ENCODE measurements at regions not wholly inside any gene's neighbourhood (a gene's known extent, or its start where the extent isn't known, plus 50 kb on each side); places are given as distances from the start of the nearest gene placed in this dataset.
"Not testable (repeated sequence)": the region's sequence is repeated elsewhere in the genome, so short reads cannot be mapped to it uniquely, and the experiment has no call there.

GRCh38 chr2:155513248-155513647, 814.8 kb downstream of the KCNJ3 start:
- DNase-seq: no peak

- no peak for DNase-seq
Observed at GRCh38 chr2:155502766-155503165, 804.3 kb downstream of the KCNJ3 start.

- DNase-seq: no peak
Observed at GRCh38 chr2:155498106-155498505, 799.6 kb downstream of the KCNJ3 start.

GRCh38 chr2:155494744-155495143, 796.2 kb downstream of the KCNJ3 start:
- no peak for DNase-seq

- no peak for DNase-seq
Observed at GRCh38 chr2:155485141-155485842, 786.8 kb downstream of the KCNJ3 start.

- no peak for DNase-seq
Observed at GRCh38 chr2:155481141-155481540, 782.6 kb downstream of the KCNJ3 start.

GRCh38 chr2:155472018-155472417, 773.5 kb downstream of the KCNJ3 start:
- not testable (repeated sequence) for DNase-seq

- no peak for DNase-seq
Observed at GRCh38 chr2:155456222-155456621, 757.7 kb downstream of the KCNJ3 start.

- no peak for DNase-seq
Observed at GRCh38 chr2:155442755-155443372, 744.4 kb downstream of the KCNJ3 start.

- no peak for DNase-seq
Observed at GRCh38 chr2:155442088-155442487, 743.6 kb downstream of the KCNJ3 start.

GRCh38 chr2:155431004-155431507, 732.6 kb downstream of the KCNJ3 start:
- no peak for DNase-seq

GRCh38 chr2:155427470-155427869, 729.0 kb downstream of the KCNJ3 start:
- no peak for DNase-seq

- DNase-seq: no peak
Observed at GRCh38 chr2:155424518-155424917, 726.0 kb downstream of the KCNJ3 start.

GRCh38 chr2:155418753-155419152, 720.3 kb downstream of the KCNJ3 start:
- no peak for DNase-seq

GRCh38 chr2:155412598-155412997, 714.1 kb downstream of the KCNJ3 start:
- DNase-seq: no peak

- DNase-seq: no peak
Observed at GRCh38 chr2:155404433-155405002, 706.0 kb downstream of the KCNJ3 start.

GRCh38 chr2:155393406-155393805, 694.9 kb downstream of the KCNJ3 start:
- DNase-seq: no peak

- no peak for DNase-seq
Observed at GRCh38 chr2:155391613-155392130, 693.2 kb downstream of the KCNJ3 start.

- no peak for DNase-seq
Observed at GRCh38 chr2:155389224-155389623, 690.7 kb downstream of the KCNJ3 start.

GRCh38 chr2:155384555-155385123, 686.1 kb downstream of the KCNJ3 start:
- DNase-seq: no peak

- no peak for DNase-seq
Observed at GRCh38 chr2:155382776-155383175, 684.3 kb downstream of the KCNJ3 start.

- no peak for DNase-seq
Observed at GRCh38 chr2:155381436-155381835, 682.9 kb downstream of the KCNJ3 start.

- DNase-seq: no peak
Observed at GRCh38 chr2:155379494-155379893, 681.0 kb downstream of the KCNJ3 start.

Data from activated CD4-positive, alpha-beta T cell treated with anti-CD3 and anti-CD28 coated beads, Interleukin-10, Interleukin-2, amounts not matched to agents 100 ng/mL and 50 ng/mL, durations not matched to agents 16 hours and 8 hours (primary cell).